K562 (cell line): ENCODE measurements at regions not wholly inside any gene's neighbourhood (a gene's known extent, or its start where the extent isn't known, plus 50 kb on each side); places are given as distances from the start of the nearest gene placed in this dataset.

ENCODE experiments used
- ATAC-seq: fragments of 200-7000 bp; cut with Tn5 transposase; 3 replicates; pipeline ENCODE4 v1.9.1; 2020; ENCODE audit warnings: moderate library complexity
- BruUV-seq: library from RNA; stranded (reverse); fragments of 400-500 nt; replicated peaks from 2 replicates; lab custom pipeline; 2021; lab: Mats Ljungman, UMichigan
- CTCF ChIA-PET: fragments of 300-600 bp; formaldehyde crosslinking; extraction: SDS; loops from one replicate; lab custom pipeline; 2021; ENCODE audit warnings: low intra/inter-chr PET ratio; lab: Yijun Ruan, JAX
- POLR2A ChIA-PET: fragments of 300-600, 350-650 bp; sonication (Branson Sonifier 250); formaldehyde crosslinking; extraction: SDS; loops from one replicate; lab custom pipeline; 2021; ENCODE audit warnings: antibody characterized with exemption, inconsistent platforms; lab: Yijun Ruan, JAX
- DNase-seq, 4 experiments: peaks; one replicate each; pipeline versions ENCODE4 v3.0.0 to v3.0.0-alpha.2; 2011 to 2018; ENCODE audit warnings: low spot score in 3 of 4, mixed read lengths in 3 of 4; ENCODE audit errors: extremely low read depth in 1 of 4
- FAIRE-seq: peaks from 2 replicates; lab custom pipeline; 2011; peaks lifted over from hg19 to GRCh38; lab: Jason Lieb, UNC
- H2AFZ ChIP-seq: 2 replicates; pipeline ENCODE4 v1.6.0; 2011; ENCODE audit warnings: low read depth, low read length, control low read depth, inconsistent platforms
- H3K27ac ChIP-seq: fragments of 200-600 bp; 3 replicates; pipeline ENCODE4 v1.8.0; 2011; ENCODE audit warnings: low read depth, mild to moderate bottlenecking, control low read depth, inconsistent platforms, low read length, moderate library complexity, mixed read lengths; ENCODE audit errors: extremely low read depth
- H3K27me3 ChIP-seq, 2 experiments: fragments of 300-600 bp in 1 of 2; 2 replicates in 1 of 2; 3 replicates in 1 of 2; pipeline versions ENCODE4 v1.6.0 to v1.8.0; 2011; ENCODE audit warnings: inconsistent platforms in 2 of 2, low read length in 2 of 2, mild to moderate bottlenecking in 1 of 2, mixed read lengths in 1 of 2, moderate library complexity in 1 of 2; ENCODE audit not compliant: control insufficient read depth in 2 of 2, insufficient read depth in 2 of 2
- H3K36me3 ChIP-seq: fragments of 300-600 bp; 3 replicates; pipeline ENCODE4 v1.8.0; 2011; ENCODE audit warnings: mild to moderate bottlenecking, low read length, inconsistent platforms; ENCODE audit not compliant: control insufficient read depth, insufficient read depth
- H3K4me1 ChIP-seq, 2 experiments: fragments of 200-600 bp in 1 of 2; replicated peaks in 1 of 2; 2 replicates in 1 of 2; 3 replicates in 1 of 2; pipeline versions ENCODE4 v1.5.1 to v1.8.0; 2011; ENCODE audit warnings: inconsistent platforms in 2 of 2, low read length in 2 of 2, mild to moderate bottlenecking in 1 of 2, mixed read lengths in 1 of 2, moderate library complexity in 1 of 2; ENCODE audit not compliant: control insufficient read depth in 2 of 2, insufficient read depth in 2 of 2
- H3K4me2 ChIP-seq: 2 replicates; pipeline ENCODE4 v1.6.1; 2011; ENCODE audit warnings: low read length, control low read depth, inconsistent platforms, mixed read lengths; ENCODE audit not compliant: insufficient read depth
- H3K4me3 ChIP-seq: fragments of 200-600 bp; sonication (generic), shearing (Covaris generic); 2 replicates; pipeline ENCODE4 v1.5.1; 2016; ENCODE audit warnings: control low read depth, inconsistent platforms
- H3K79me2 ChIP-seq: fragments of 200-600 bp; 3 replicates; pipeline ENCODE4 v1.8.0; 2011; ENCODE audit warnings: low read length, inconsistent platforms; ENCODE audit not compliant: control insufficient read depth, insufficient read depth
- H3K9ac ChIP-seq, 2 experiments: 2 replicates each; pipeline versions ENCODE4 v1.6.0 to v1.6.1; 2011; ENCODE audit warnings: low read depth in 2 of 2, low read length in 2 of 2, control low read depth in 1 of 2, inconsistent platforms in 1 of 2, mild to moderate bottlenecking in 1 of 2, mixed read lengths in 1 of 2; ENCODE audit not compliant: insufficient read depth in 1 of 2
- H3K9me1 ChIP-seq: one replicate; pipeline ENCODE4 v1.6.0; 2011; ENCODE audit warnings: inconsistent platforms, mild to moderate bottlenecking, low read length, moderate library complexity; ENCODE audit not compliant: control insufficient read depth, insufficient read depth
- H3K9me3 ChIP-seq: replicated peaks from 2 replicates; pipeline ENCODE4 v1.5.1; 2011; ENCODE audit warnings: low read depth, low read length, inconsistent platforms; ENCODE audit not compliant: control insufficient read depth, insufficient read depth
- H4K20me1 ChIP-seq: replicated peaks from 2 replicates; pipeline ENCODE4 v1.6.1; 2011; ENCODE audit warnings: low read length, inconsistent platforms, mixed read lengths; ENCODE audit not compliant: control insufficient read depth, insufficient read depth
- EWSR1 ChIP-seq: fragments of 450-650 bp; IDR thresholded peaks from 2 replicates; pipeline ENCODE4 v1.6.1; 2018; ENCODE audit warnings: borderline replicate concordance, mild to moderate bottlenecking, low read depth, moderate library complexity; ENCODE audit not compliant: partially characterized antibody
- NUFIP1 ChIP-seq: fragments of 450-650 bp; IDR thresholded peaks from 2 replicates; pipeline ENCODE4 v1.6.1; 2018; ENCODE audit not compliant: partially characterized antibody
- RAD21 ChIP-seq, 2 experiments: fragments of 250-450 bp in 1 of 2; fragments of 450-650 bp in 1 of 2; sonication (Bioruptor Pico) in 1 of 2; formaldehyde crosslinking in 1 of 2; IDR thresholded peaks in 1 of 2; conservative IDR thresholded peaks in 1 of 2; 2 replicates each; pipeline versions ENCODE4 v1.4.0 to v1.8.0; 2020 to 2022; ENCODE audit warnings: mild to moderate bottlenecking in 2 of 2, moderate library complexity in 1 of 2
- RAD51 ChIP-seq: fragments of 450-650 bp; IDR thresholded peaks from 2 replicates; pipeline ENCODE4 v1.7.1; 2016; ENCODE audit warnings: low read depth, mild to moderate bottlenecking, borderline replicate concordance
- RFX5 ChIP-seq: IDR thresholded peaks from 2 replicates; pipeline ENCODE4 v1.6.1; 2011; ENCODE audit warnings: low read depth, mild to moderate bottlenecking, improper control_type of control experiment, low read length
- TBL1XR1 ChIP-seq, 2 experiments: IDR thresholded peaks; 2 replicates each; pipeline ENCODE4 v1.6.1; 2012; ENCODE audit warnings: improper control_type of control experiment in 2 of 2, low read length in 2 of 2, mild to moderate bottlenecking in 1 of 2
- ZBTB8A ChIP-seq: fragments of 450-650 bp; IDR thresholded peaks from 2 replicates; pipeline ENCODE4 v1.6.1; 2018; ENCODE audit warnings: mild to moderate bottlenecking, moderate library complexity; ENCODE audit not compliant: partially characterized antibody
- ZNF175 ChIP-seq: fragments of 200-800 bp; sonication (Bioruptor generic); IDR thresholded peaks from 2 replicates; pipeline ENCODE4 v1.6.1; 2016; ENCODE audit warnings: low read depth, mild to moderate bottlenecking, missing genetic modification characterization, missing compliant biosample characterization
- WGBS: fragments of 100-300 bp; shearing (Covaris generic); methylation state at CpG from one replicate; pipeline ENCODE4 v1.1.6; 2016; ENCODE audit warnings: low coverage, mixed read lengths; ENCODE audit not compliant: insufficient coverage; ENCODE audit errors: missing lambda C conversion rate; 5-methylcytosine and 5-hydroxymethylcytosine counted together
- in situ Hi-C: fragments of 300-500 bp; cut with MboI; formaldehyde crosslinking; loops from 4 replicates; pipeline ENCODE4 v1.15.0; 2018; ENCODE audit warnings: inconsistent platforms, mixed read lengths
- intact Hi-C: fragments of 100-400 bp; cut with micrococcal nuclease; formaldehyde crosslinking; loops from 2 replicates; pipeline ENCODE4 v1.14.2; 2022
- TF ChIP-seq, protein P1 (sequence below): sonication (generic); formaldehyde crosslinking; IDR thresholded peaks from 2 replicates; pipeline ENCODE4 v1.8.0; 2022; ENCODE audit warnings: mild to moderate bottlenecking, missing genetic modification reagents
- TF ChIP-seq, protein P2 (sequence below): sonication (generic); formaldehyde crosslinking; IDR thresholded peaks from 2 replicates; pipeline ENCODE4 v1.8.1; 2023; ENCODE audit warnings: mild to moderate bottlenecking, missing genetic modification reagents

DNA sequence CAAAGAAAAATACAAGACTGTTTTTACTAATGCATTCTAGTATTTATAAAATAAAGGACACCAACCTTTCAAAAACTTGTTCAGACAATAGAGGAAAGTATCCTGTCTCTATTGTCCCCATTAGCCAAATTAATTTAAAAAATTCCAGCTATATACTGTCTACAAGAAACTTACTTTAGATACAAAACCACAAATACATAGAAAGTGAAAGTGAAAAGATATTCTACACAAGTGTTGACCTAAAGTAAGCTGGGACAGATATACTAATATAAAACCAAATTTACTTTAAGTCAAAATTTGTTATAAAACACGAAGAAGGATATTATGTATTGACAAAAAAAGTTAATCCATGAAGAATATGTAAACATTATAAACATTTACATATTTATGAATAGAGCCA lies 893.3 kb upstream of the TMEFF2 start:
- no peaks in the 10 kb centered on the region for H3K4me1 ChIP-seq
- no peak overlapping the region for H3K9ac ChIP-seq
- BruUV-seq = no TSS peak
- H3K9me3 ChIP-seq = no peaks in the 10 kb centered on the region; the same call in 1 of the 2 replicates
- FAIRE-seq (no peak), ATAC-seq (no peak), DNase-seq (no peak)
- intact Hi-C loops = no loop called here
- ChIA-PET CTCF (no interaction called here), POLR2A (no interaction called here)
- no peak overlapping the region for H2AFZ ChIP-seq
- H3K27me3 ChIP-seq = no peaks in the 10 kb centered on the region
- no peaks in the 10 kb centered on the region for H4K20me1 ChIP-seq
- in situ Hi-C loops = no loop called here
- no peaks in the 10 kb centered on the region for H3K9me1 ChIP-seq
- TF ChIP-seq, protein P1, sequence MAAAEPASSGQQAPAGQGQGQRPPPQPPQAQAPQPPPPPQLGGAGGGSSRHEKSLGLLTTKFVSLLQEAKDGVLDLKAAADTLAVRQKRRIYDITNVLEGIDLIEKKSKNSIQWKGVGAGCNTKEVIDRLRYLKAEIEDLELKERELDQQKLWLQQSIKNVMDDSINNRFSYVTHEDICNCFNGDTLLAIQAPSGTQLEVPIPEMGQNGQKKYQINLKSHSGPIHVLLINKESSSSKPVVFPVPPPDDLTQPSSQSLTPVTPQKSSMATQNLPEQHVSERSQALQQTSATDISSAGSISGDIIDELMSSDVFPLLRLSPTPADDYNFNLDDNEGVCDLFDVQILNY = no peak
- TF ChIP-seq ZBTB8A (no peak), RAD51 (no peak), EWSR1 (no peak), ZNF175 (CRISPR knock-in tag) (no peak), RFX5 (no peak), TBL1XR1 (IDR thresholded peaks at IDR 0.05; ENCODE audit: low read length in 2 of 2) (no peak), RAD21 (CRISPR knock-in tag; conservative IDR thresholded peaks at IDR 0.05 in 1 of 2, IDR thresholded peaks at IDR 0.05 in 1 of 2) (no peak), NUFIP1 (no peak)
- TF ChIP-seq, protein P2, sequence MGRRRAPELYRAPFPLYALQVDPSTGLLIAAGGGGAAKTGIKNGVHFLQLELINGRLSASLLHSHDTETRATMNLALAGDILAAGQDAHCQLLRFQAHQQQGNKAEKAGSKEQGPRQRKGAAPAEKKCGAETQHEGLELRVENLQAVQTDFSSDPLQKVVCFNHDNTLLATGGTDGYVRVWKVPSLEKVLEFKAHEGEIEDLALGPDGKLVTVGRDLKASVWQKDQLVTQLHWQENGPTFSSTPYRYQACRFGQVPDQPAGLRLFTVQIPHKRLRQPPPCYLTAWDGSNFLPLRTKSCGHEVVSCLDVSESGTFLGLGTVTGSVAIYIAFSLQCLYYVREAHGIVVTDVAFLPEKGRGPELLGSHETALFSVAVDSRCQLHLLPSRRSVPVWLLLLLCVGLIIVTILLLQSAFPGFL (CRISPR knock-in tag) = no peak
- H3K4me2 ChIP-seq = no peak overlapping the region
- H3K79me2 ChIP-seq = peaks cover 7% of the 10 kb centered on the region
- WGBS = 0% methylated on average over 1 of the region's 1 CpG
- no peaks in the 10 kb centered on the region for H3K36me3 ChIP-seq
- no peak overlapping the region for H3K27ac ChIP-seq
- no peak overlapping the region for H3K4me3 ChIP-seq
